AG04450 (cell line): ENCODE measurements at regions not wholly inside any gene's neighbourhood (a gene's known extent, or its start where the extent isn't known, plus 50 kb on each side); places are given as distances from the start of the nearest gene placed in this dataset.

Experiments used
- CTCF ChIA-PET: fragments of 300-600, 350-600 bp; formaldehyde crosslinking; extraction: SDS; loops from one replicate; lab custom pipeline; 2022; ENCODE audit warnings: antibody characterized with exemption, inconsistent platforms; lab: Charles Lee
- POLR2A ChIA-PET: fragments of 350-600 bp; formaldehyde crosslinking; extraction: SDS; loops from one replicate; lab custom pipeline; 2021; ENCODE audit warnings: antibody characterized with exemption, inconsistent platforms; lab: Yijun Ruan, JAX
- DNase-seq: peaks from one replicate; pipeline ENCODE4 v3.0.0-alpha.2; 2011; ENCODE audit warnings: low read depth, low spot score
- H3K27ac ChIP-seq: one replicate; pipeline ENCODE4 v1.5.1; 2012; ENCODE audit warnings: low read depth, low read length, control low read depth
- H3K27me3 ChIP-seq: one replicate; pipeline ENCODE4 v1.6.0; 2012; ENCODE audit warnings: low read length; ENCODE audit not compliant: control insufficient read depth, insufficient read depth
- H3K4me3 ChIP-seq: 2 replicates; pipeline ENCODE4 v1.5.1; 2011; ENCODE audit warnings: mild to moderate bottlenecking, low read depth, low read length, control low read depth
- H3K9me3 ChIP-seq: 2 replicates; pipeline ENCODE4 v1.5.1; 2012; ENCODE audit warnings: low read length; ENCODE audit not compliant: control insufficient read depth, insufficient read depth
- CTCF ChIP-seq: IDR thresholded peaks from 2 replicates; pipeline ENCODE4 v1.5.1; 2011; ENCODE audit warnings: low read depth, low read length, control low read depth, inconsistent platforms

GRCh38 chr18:32607816-32608215, 137.1 kb upstream of the GAREM1 start:
- Histone ChIP-seq H3K9me3 (no peaks in the 10 kb centered on the region), H3K4me3 (no peak overlapping the region), H3K27ac (no peak overlapping the region), H3K27me3 (no peaks in the 10 kb centered on the region)
- ChIA-PET POLR2A (no interaction called here), CTCF (no interaction called here)
- DNase-seq, result no peak
- TF ChIP-seq CTCF, result no peak

DNA sequence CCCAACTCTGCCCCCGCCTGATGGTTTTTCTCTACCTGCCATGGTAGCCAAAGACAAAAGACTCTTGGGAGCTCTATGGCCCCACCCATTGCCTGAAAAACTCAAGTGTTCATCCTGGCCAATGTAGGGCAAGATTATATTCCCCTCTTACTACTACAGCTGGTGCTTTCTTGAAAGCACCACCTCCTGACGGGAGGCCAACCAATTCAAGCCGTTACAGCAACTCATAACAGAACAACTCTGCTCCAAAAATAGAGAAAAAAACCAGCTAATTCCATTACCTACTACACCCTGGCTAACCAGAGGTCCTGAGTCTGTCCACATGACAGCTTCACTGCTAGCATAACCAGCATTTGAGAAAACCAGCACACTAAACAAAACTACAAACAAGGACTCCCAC, 127.5 kb upstream of the GAREM1 start:
- POLR2A ChIA-PET, result no interaction called here
- H3K4me3 ChIP-seq, result no peak overlapping the region
- no peak overlapping the region for H3K27ac ChIP-seq
- no peak for DNase-seq
- CTCF ChIA-PET, result interaction anchor here (0.6 kb wide), 1 partner anchor 17 kb away, joined by 6 read pairs; no protein-coding TSS in a partner anchor
- no peaks in the 10 kb centered on the region for H3K9me3 ChIP-seq
- TF ChIP-seq CTCF, result no peak
- no peaks in the 10 kb centered on the region for H3K27me3 ChIP-seq

DNA sequence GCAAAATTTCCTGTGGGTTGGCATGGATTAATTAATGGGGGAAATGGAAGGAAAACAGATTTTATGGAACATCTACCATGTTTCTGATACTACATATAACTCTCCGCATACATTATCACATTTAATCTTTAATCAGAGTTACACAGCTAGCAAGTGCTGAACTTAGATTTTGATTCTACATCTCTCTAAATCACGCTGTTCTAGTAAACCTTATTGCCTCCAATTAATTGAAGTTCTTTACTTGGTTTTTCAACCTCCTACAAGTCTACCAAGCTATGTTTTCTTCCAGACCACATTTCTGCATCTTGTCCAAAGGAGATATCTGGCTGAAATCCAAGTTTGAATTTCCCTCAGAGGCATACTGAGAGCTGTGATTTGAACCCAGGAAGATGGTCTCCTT, 125.8 kb upstream of the GAREM1 start:
- TF ChIP-seq CTCF, result no peak
- no peaks in the 10 kb centered on the region for H3K9me3 ChIP-seq
- ChIA-PET CTCF (no interaction called here), POLR2A (no interaction called here)
- no peak overlapping the region for H3K4me3 ChIP-seq
- no peak overlapping the region for H3K27ac ChIP-seq
- no peaks in the 10 kb centered on the region for H3K27me3 ChIP-seq
- no peak for DNase-seq

GRCh38 chr18:32595832-32596231, 125.2 kb upstream of the GAREM1 start:
- ChIA-PET CTCF (no interaction called here), POLR2A (no interaction called here)
- H3K27me3 ChIP-seq, result no peaks in the 10 kb centered on the region
- no peak overlapping the region for H3K4me3 ChIP-seq
- TF ChIP-seq CTCF, result no peak
- DNase-seq, result no peak
- no peaks in the 10 kb centered on the region for H3K9me3 ChIP-seq
- no peak overlapping the region for H3K27ac ChIP-seq

DNA sequence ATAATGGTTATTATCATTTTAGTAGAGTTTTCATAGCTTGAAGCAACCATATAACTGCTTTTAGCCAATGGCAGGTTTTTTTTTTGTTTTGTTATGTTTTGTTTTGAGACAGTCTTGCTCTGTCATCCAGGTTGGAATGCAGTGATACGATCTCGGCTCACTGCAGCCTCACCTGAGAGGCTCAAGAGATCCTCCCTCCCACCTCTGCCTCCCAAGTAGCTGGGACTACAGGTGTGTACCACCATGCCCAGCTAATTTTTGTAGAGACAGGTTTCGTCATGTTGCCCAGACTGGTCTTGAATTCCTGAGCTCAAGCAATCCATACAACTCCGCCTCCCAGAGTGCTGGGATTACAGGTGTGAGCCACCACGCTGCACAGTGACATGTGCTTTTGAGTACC, 117.5 kb upstream of the GAREM1 start:
- no peak overlapping the region for H3K4me3 ChIP-seq
- no peak overlapping the region for H3K27ac ChIP-seq
- DNase-seq, result no peak
- no peaks in the 10 kb centered on the region for H3K9me3 ChIP-seq
- ChIA-PET POLR2A (no interaction called here), CTCF (no interaction called here)
- H3K27me3 ChIP-seq, result no peaks in the 10 kb centered on the region
- TF ChIP-seq CTCF, result no peak
